Dedifferentiated amniotic fluid mesenchymal stem cell (primary cell): ENCODE measurements at regions not wholly inside any gene's neighbourhood (a gene's known extent, or its start where the extent isn't known, plus 50 kb on each side); places are given as distances from the start of the nearest gene placed in this dataset.
"Not testable (repeated sequence)": the region's sequence is repeated elsewhere in the genome, so short reads cannot be mapped to it uniquely, and the experiment has no call there.

Experiments
- DNase-seq: peaks from one replicate; pipeline ENCODE4 v3.0.0-alpha.2; 2016; ENCODE audit errors: extremely low spot score

DNA sequence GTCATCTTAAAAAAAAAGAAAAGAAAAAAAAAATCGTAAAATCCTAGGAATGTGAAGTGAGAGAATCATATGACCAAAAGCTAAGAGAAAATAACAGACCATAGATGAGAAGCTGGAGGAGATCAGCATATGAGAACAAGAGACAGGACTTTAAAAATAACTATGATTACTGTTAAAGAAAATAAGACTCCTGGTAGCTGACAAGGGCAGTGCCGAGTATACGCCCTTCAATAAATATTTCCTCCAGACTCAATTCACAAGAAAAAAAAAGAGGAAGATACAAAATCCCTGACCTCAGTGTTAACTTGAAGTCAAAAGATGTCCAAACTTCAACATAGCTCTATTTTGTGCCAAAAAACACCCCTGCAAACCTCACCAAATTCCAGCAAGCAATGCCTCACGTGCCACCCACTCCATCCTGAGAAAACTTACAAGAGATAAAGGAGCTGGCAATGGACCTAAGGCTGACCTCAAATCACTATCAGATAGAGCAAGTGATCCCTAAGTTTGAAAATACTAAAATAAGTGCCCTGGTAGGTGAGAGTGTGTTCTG lies 817.2 kb downstream of the SOCS6 start:
- DNase-seq, result no peak

DNA sequence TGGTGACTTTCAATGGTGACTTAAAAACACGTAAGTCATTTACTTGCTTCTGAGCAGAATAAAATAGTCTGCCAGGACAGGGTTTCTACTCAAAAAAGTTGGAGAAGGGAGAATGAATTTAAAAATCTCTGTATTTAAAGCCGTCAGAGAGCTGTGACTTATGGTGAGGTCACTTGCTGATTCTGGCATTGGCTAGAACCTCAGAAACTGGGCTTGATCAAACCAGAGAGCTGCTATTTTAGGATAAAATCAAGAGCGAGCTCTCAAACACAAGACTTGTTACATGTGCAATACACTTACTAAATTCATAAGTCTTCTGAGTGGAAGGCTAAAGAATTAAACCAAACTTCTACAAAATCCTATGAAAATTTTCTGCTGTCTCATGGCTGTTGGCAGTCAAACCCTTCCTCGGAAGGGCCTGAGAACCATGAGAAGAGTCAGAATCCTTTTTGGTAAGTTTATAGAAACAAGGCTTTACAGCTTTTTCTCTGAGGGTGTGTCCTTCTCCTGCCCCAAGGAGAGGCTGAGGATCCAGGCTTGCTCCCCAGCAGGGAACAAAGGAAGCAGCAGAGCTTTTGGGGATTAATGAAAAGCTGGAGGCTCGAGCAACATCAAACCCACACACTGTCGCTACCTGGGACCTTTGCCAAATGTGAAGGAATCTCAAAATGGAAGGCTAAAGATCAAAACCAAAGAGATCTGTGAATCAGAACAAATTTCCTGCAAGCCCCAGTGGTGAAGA lies 816.4 kb downstream of the SOCS6 start:
- DNase-seq, result no peak

DNA sequence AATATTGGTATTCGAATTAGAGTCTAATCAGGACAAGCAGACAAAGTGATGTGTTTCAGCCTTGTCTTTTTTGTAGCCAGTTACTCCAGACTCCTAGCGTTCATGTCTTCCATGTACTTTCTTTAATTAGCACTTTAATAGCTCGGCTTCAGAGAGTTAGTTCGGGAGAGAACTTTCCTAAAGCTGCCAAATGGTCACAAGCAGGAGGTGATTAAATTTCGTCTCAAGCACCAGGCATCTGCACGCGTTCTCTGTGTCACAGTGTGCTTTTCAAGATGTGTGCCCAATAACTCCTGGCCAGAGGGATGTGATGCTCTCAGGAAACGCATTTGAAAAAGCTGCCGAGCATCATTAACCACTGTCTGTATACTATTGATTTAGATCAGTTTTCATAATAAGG lies 790.8 kb downstream of the SOCS6 start:
- DNase-seq, result no peak

DNA sequence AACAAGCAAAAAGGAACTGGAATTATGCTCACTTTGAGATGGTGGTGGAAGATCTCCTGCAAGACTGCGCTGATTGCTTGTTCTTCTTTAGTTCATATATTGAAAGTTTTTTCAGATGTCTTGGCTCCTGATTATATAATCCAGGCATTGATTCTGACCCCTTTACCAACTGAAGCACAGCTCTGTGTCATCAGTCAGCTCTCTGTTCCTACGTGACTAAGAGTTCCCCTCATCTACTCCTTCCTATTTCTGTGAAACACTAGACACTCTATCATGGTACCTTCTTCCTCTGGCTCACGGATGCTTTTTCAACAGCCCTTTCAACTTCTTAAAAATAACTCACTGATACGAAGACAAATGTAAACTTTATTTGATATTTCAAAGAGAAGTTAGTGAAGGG lies 788.6 kb downstream of the SOCS6 start:
- DNase-seq, result no peak

DNA sequence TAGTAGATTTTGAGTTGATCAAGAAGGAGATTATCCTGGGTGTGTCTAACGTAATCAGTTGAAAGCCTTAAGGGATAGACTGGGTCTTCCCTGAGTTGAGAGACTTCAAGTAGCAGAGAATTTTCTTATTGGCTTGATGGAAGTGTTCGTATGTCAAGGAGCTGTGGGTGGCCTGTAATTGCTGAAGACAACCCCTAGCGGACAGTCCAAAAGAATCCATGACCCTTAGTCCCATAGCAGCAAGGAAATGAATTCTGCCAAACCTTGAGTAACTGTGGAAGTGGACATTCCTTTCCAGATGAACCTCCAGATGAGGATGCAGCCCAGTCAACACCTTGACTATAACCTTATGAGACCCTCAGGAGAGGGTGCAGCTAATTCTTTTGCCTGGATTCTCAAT lies 786.3 kb downstream of the SOCS6 start:
- no peak for DNase-seq

DNA sequence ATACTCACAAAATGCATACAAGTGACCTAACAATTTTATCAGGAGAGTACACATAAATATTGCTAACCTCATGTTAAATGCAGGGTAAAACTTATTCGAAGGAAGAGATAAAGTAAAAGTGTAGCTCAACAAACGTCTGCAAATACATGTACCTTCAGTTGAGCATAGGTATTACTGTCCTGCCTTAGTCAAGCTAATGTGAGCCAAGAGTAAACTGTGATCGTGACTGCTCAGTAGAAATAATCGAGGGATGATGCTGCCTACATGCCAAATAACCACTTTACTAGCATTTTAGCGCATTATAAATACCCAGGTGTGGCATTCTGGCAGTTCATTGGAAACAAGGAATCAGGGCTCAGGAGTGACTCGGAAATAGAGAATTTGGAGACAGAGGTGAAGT lies 779.5 kb downstream of the SOCS6 start:
- no peak for DNase-seq

DNA sequence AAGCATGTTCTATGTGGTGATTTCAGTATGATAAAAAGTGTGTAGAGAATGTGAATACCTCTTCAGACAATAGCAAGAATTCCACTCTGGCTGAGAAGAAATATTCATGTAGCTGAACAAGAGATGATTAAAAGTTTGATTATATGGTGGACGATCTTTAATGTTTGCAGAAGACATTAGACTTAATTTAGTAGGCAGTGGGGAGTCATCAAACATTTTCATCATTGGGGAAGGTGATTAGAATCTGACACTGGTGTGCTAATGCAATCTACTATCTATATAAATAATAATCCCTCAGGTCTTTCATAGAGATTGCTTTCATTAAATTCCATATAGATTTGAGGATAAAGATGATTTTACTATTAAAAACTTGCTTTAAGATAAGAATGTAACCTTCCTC lies 761.0 kb downstream of the SOCS6 start:
- no peak for DNase-seq

DNA sequence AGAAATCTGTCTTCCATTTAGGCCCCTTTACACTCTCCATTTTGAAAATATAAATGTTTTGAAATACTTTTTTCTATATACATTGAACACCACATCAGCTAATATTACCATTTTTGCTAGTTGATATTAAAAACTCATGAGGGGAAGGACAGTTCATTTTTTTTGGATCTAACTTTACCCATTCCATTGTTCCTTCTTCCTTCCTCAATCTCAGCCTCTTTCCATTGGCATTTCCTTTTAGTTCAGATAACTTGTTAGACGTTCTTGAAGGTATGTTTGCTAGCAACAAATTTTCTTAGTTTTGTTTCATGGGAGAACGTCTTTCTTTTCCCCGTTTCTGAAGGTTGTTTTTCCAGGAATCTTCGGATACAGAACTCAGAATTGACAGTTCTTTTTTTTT lies 759.0 kb downstream of the SOCS6 start:
- DNase-seq, result no peak

DNA sequence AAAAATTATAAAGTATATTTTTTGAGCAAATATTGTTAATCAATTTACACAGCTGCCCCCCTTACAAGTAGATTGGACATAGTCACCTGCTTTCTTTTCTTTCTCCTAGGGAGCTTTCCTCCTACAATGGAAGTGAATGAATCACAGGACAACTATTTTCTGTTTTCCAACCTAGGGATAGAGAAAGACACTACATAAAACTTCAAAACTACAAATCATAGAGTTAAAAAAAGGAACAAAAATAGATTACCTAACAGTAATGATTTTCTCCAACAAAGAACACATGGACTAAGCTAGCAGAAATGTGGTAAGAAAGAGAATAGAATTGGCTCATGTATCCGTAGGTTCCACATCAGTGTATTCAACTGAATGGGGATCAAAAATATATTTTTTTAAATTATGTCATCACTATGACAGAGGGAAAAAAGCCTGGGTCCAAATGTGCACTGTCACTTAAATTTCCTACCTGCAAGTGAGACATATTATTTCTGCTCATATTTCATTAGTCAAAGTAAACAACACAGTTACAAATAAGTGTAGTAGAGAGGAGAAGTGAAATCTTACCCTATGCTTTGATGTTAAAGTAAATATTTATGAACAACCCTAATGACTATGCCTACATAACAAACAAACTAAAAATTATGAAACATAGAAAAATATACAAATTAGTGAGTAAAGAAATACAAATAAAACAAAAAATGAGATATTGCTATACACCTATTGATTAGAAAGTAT lies 756.7 kb downstream of the SOCS6 start:
- DNase-seq, result no peak

DNA sequence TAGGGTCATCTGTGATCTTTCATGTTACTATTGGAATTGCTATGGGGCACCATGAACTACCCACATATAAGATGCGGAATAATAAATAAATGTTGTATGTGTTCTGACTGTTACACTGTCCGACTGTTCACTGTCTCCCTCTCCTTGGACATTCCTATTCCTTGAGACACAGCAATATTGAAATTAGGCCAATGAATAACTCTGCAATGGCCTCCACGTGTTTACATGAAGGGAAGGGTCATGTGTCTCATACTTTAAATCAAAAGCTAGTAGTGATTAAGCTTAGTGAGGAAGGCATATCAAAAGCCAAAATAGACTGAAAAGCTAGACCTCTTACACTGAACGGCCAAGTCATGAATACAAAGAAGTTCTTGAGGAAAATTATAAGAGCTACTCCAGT lies 751.3 kb downstream of the SOCS6 start:
- no peak for DNase-seq

DNA sequence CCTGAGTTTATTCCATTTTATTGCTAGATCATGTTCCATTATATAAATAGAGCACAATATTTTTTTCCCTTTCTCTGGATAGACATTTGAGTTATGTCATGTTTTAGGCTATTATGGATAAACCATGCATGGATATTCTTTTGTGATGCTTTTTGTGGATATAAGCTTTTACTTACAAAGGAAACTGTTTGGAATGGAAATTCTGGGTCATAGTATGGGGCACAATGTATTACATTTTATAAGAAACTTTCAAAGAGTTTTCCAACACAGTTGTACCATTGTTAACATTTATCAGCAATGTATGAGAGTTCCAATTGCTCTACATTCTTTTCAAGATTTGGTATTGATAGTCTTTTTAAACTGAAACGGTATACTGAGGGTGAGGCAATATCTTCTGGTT lies 749.4 kb downstream of the SOCS6 start:
- DNase-seq, result no peak

DNA sequence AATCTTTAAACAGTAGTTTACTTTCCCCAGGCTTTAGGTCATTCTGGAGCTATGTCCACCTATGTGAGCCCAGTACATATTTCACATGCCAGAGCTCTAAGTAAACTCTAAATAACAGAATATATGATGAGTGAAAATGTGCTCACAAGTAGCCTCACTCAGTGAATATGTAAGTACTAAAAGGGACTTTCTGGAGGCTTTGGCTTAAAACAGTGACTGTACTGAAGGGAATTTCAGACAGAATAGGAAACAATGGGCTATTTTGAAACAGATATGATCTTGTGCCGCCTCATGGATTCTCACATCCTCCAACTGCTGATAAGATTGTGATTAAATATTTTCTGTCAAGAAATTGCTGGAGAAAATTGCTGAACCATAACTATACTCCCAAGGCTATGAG lies 747.9 kb downstream of the SOCS6 start:
- no peak for DNase-seq

DNA sequence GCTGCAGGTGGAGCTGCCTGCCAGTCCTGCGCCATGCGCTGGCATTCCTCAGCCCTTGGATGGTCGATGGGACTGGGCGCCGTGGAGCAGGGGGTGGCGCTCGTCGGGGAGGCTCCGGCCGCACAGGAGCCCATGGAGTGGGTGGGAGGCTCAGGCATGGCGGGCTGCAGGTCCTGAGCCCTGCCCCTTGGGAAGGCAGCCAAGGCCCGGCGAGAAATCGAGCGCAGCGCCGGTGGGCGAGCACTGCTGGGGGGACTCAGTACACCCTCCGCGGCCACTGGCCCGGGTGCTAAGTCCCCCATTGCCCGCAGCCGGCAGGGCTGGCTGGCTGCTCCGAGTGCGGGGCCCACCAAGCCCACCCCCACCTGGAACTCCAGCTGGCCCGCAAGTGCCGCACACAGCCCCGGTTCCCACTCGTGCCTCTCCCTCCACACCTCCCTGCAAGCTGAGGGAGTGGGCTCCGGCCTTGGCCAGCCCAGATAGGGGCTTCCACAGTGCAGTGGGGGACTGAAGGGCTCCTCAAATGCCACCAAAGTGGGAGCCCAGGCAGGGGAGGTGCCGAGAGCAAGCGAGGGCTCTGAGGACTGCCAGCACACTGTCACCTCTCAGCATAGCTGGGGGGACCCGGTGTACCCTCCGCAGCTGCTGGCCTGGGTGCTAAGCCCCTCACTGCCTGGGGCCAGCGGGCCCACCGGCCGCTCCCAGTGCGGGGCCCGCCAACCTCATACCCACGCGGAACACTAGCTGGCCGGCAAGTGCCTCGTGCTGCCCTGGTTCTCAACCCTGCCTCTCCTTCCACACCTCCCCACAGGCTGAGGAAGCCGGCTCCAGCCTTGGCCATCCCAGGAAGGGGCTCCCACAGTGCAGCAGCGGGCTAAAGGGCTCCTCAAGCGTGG lies 742.7 kb downstream of the SOCS6 start:
- DNase-seq, result not testable (repeated sequence)

DNA sequence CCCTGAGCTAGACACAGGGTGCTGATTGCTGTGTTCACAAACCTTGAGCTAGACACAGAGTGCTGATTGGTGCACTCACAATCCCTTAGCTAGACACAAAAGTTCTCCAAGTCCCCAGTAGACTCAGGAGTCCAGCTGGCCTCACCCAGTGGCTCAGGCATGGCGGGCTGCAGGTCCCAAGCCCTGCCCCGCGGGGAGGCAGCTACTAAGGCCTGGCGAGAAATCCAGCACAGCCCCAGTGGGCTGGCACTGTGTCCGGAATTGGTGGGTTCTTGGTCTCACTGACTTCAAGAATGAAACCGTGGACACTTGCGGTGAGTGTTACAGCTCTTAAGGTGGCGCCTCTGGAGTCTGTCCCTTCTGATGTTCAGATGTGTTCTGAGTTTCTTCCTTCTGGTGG lies 741.2 kb downstream of the SOCS6 start:
- not testable (repeated sequence) for DNase-seq

DNA sequence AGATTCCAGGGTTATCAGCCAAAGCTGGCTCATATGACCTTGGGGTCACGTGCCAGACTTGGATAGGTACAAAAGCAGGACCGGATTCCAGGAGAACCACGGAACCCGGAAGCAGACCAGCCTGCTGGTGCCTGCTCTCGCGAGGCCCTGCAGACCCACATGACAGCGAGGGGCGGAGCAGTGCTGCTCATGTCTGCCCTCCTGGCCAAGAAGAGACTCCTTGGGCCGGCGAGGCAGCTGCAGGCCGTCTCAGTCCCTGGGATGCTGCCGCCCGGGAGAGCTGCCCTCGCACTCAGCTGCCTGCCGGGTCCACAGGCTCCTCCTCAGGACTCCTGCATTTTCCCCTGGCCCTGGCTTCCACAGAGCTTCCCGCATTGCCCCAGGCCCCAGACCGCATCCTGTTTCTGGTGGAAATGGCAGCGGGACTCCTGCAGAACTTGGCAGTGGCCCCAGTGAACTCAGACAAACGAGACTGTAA lies 739.5 kb downstream of the SOCS6 start:
- DNase-seq, result no peak

DNA sequence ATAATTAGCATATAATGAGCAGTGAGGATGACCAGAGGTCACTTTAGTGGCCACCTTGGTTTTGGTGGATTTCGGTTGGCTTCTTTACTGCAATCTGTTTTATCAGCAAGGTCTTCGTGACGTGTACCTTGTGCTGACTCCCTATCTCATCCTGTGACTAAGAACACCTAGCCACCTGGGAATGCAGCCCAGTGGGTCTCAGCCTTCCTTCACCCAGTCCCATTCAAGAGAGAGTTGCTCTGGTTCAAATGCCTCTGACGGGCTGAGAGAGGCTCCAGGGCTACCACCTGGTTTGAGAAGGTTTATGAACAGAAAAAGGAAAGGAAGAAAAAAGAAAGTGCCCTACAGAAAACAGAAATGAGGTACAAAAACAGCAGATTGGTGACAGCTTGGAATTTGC lies 738.7 kb downstream of the SOCS6 start:
- DNase-seq, result no peak

DNA sequence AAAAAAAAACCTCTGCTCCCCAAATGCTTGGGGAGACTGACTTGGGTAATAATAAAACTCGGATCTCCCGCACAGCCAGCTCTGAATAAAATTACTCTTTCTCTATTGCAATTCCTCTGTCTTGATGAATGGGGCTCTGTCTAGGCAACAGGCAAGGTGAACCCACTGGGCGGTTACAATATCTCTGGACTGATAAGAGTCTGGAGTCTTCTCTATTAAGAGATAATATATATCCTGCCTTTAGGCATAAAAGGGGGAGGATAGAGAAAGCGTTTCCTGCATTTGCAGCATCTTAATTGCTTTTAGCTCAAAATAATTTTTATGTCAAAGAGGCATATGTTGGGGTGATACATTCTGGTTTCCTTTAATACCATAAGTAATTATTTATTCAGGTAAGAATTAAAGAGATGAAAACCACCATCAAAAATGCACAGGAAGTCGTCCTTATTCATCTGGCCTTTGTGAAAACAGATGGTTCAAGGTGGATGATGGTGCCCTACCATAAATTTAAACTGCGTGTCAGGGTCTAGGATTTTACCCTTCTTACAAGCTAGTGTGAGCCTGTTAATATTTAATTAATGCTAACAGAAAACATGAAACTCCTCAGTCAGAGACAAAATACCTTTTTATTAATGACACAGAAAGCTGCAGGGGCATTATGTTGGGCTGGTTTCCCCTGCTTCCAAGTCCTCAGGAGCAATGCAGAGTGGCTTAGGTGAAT lies 736.8 kb downstream of the SOCS6 start:
- DNase-seq, result no peak

DNA sequence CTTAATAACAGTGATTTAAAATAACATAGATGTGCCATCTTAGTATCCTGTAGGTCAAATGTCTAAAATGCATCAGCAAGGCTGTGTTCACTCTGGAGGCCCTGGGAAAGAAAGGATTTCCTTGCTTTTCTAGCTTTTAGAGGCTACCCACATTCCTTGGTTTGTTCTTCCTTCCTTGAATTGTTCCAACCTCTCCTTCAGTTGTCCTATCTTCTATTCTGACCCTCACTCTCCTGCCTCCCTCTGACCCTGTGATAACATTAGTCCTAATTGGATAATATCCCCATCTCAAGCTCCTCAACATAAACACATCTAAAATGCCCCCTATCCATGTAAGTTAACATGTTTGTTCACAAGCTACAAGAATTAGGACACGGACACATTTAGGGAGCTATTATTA lies 733.5 kb downstream of the SOCS6 start:
- no peak for DNase-seq

DNA sequence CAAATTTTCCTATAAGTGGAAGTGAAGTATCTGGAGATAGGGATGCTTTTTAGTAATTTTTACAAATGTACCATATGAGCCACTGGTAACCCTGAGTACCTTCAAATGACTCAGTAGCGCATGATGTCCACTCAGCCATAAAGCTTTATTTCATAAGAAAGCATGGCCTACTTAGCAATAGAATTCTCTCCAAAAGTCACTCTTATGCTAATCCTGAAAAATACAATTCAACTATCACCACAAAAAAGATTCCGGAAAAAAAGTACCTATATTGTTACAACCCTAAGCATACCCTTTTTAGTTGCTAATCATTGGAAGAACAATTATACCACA lies 732.2 kb downstream of the SOCS6 start:
- no peak for DNase-seq

DNA sequence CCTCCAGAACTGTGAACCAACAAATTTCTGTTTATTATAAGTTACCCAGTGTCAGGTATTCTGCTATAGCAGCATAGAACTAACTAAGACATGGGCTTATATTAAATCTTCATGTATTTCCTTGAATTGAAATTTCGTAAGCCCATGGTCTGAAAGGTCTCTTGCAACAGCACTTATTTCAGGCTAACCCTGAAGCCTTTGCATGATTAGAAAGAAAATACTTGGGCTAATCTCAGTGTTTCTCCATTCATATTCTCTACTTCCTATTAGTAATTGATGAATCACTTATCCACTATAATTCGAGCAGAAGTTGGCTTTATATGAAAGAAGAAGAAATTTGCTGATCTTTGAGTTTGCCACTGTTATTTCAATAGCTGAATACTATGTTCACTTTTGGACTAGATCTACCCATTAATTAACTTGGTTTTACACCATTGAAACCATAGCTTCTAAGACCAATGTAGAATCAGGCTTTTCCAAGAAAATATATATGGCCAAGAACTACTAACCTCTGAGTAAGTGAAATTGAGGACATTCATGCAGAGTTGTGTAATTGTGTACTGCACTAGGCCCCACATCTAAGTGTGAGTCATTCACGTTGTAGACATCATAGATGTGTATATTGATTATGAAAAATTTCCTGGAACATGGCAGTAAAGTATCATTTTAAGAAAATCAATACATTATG lies 731.6 kb downstream of the SOCS6 start:
- DNase-seq, result no peak

DNA sequence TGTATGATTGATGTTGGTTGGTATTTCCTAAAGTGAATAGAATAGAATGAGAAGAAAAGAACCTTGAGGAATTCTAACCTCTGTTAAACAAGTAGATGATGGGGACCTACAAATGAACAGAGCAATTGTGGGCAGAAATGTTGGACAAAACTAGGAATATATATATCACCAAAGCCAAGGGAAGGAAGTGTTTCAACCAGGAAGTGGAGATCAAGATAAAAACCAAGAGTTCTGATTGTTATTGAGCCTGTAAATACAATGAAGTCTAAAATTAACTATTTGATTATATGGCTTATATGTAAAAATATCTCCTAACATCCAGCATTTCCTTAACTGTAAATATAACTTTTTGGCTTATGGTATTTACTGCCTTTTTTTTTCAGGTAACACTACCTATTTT lies 730.0 kb downstream of the SOCS6 start:
- no peak for DNase-seq
